Smooth muscle cell (in vitro differentiated cells): ENCODE measurements at regions not wholly inside any gene's neighbourhood (a gene's known extent, or its start where the extent isn't known, plus 50 kb on each side); places are given as distances from the start of the nearest gene placed in this dataset.

Experiments used
- DNase-seq: peaks from one replicate; lab custom pipeline; 2025; ENCODE audit not compliant: unreplicated experiment; lab: John Stamatoyannopoulos, UW
- H2AFZ ChIP-seq: fragments of 200-600 bp; sonication (generic); 2 replicates; pipeline ENCODE4 v1.6.0; 2016; ENCODE audit warnings: antibody characterized with exemption, low read depth, mild to moderate bottlenecking
- H3F3A ChIP-seq: fragments of 200-600 bp; sonication (generic); 2 replicates; pipeline ENCODE4 v1.6.0; 2017; ENCODE audit warnings: antibody characterized with exemption, low read depth
- H3K27ac ChIP-seq: fragments of 200-600 bp; sonication (generic); 2 replicates; pipeline ENCODE4 v1.5.1; 2016; ENCODE audit warnings: low read depth, mild to moderate bottlenecking
- H3K27me3 ChIP-seq: fragments of 200-600 bp; sonication (generic); 2 replicates; pipeline ENCODE4 v1.6.1; 2016; ENCODE audit warnings: low read depth, mild to moderate bottlenecking
- H3K36me3 ChIP-seq: fragments of 200-600 bp; sonication (generic); 2 replicates; pipeline ENCODE4 v1.5.1; 2016; ENCODE audit warnings: low read depth
- H3K4me1 ChIP-seq: fragments of 200-600 bp; sonication (generic); 2 replicates; pipeline ENCODE4 v1.5.1; 2016; ENCODE audit warnings: low read depth
- H3K4me2 ChIP-seq: fragments of 200-600 bp; sonication (generic); 2 replicates; pipeline ENCODE4 v1.6.0; 2016; ENCODE audit warnings: mild to moderate bottlenecking
- H3K4me3 ChIP-seq: fragments of 200-600 bp; sonication (generic); 2 replicates; pipeline ENCODE4 v1.5.1; 2016; ENCODE audit warnings: mild to moderate bottlenecking
- H3K79me2 ChIP-seq: fragments of 200-600 bp; sonication (generic); 2 replicates; pipeline ENCODE4 v1.6.0; 2016; ENCODE audit warnings: low read depth, mild to moderate bottlenecking
- H3K9ac ChIP-seq: fragments of 200-600 bp; sonication (generic); 2 replicates; pipeline ENCODE4 v1.6.0; 2016; ENCODE audit warnings: low read depth
- H3K9me3 ChIP-seq: fragments of 200-600 bp; sonication (generic); replicated peaks from 2 replicates; pipeline ENCODE4 v1.5.1; 2016; ENCODE audit warnings: low read depth
- H4K20me1 ChIP-seq: fragments of 200-600 bp; sonication (generic); 2 replicates; pipeline ENCODE4 v1.6.0; 2016; ENCODE audit warnings: low read depth
- WGBS: methylation state at CpG from one replicate; pipeline ENCODE4 v1.1.7; 2016; ENCODE audit warnings: low lambda C conversion rate; 5-methylcytosine and 5-hydroxymethylcytosine counted together
- TF ChIP-seq, protein P1 (sequence below): fragments of 200-600 bp; sonication (generic); IDR thresholded peaks from 2 replicates; pipeline ENCODE4 v1.5.1; 2017; ENCODE audit warnings: borderline replicate concordance, mild to moderate bottlenecking, antibody characterized with exemption; ENCODE audit not compliant: insufficient read depth, poor library complexity, severe bottlenecking

DNA sequence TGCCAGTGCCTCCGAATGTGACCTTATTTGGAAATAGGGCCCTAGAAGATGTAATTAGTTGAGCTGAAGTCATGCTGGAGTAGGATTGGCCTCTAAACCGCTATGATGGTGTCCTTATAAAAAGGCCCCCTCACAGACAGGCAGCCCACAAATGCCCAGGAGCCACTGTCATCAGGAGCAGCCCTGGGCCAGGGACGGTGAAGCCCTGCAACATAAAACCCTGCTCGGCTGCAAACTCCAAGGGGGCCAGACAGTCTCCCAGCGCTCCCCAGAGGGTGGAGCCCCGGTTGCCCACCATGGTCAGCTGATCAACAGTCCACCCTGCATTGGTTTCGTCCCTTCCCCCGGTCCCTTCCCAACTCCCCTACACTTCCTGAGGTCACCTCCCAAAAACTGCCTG is 351.7 kb downstream of the FOXL1 start:
- no peak for DNase-seq
- H3K79me2 ChIP-seq: no peaks in the 10 kb centered on the region
- peaks cover 9% of the 10 kb centered on the region for H3F3A ChIP-seq
- H3K27me3 ChIP-seq: no peaks in the 10 kb centered on the region
- TF ChIP-seq, protein P1, sequence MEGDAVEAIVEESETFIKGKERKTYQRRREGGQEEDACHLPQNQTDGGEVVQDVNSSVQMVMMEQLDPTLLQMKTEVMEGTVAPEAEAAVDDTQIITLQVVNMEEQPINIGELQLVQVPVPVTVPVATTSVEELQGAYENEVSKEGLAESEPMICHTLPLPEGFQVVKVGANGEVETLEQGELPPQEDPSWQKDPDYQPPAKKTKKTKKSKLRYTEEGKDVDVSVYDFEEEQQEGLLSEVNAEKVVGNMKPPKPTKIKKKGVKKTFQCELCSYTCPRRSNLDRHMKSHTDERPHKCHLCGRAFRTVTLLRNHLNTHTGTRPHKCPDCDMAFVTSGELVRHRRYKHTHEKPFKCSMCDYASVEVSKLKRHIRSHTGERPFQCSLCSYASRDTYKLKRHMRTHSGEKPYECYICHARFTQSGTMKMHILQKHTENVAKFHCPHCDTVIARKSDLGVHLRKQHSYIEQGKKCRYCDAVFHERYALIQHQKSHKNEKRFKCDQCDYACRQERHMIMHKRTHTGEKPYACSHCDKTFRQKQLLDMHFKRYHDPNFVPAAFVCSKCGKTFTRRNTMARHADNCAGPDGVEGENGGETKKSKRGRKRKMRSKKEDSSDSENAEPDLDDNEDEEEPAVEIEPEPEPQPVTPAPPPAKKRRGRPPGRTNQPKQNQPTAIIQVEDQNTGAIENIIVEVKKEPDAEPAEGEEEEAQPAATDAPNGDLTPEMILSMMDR: no peak
- peak overlapping the region; percentile 54 for H3K4me2 ChIP-seq
- peak overlapping the region; percentile 89 for H3K9ac ChIP-seq
- 51% methylated on average over 8 of the region's 8 CpGs for WGBS
- H3K9me3 ChIP-seq: no peaks in the 10 kb centered on the region
- no peaks in the 10 kb centered on the region for H3K36me3 ChIP-seq
- H2AFZ ChIP-seq: no peak overlapping the region
- H3K4me1 ChIP-seq: peaks cover 20% of the 10 kb centered on the region
- H3K27ac ChIP-seq: peak overlapping the region; percentile 97
- no peaks in the 10 kb centered on the region for H4K20me1 ChIP-seq
- no peak overlapping the region for H3K4me3 ChIP-seq

DNA sequence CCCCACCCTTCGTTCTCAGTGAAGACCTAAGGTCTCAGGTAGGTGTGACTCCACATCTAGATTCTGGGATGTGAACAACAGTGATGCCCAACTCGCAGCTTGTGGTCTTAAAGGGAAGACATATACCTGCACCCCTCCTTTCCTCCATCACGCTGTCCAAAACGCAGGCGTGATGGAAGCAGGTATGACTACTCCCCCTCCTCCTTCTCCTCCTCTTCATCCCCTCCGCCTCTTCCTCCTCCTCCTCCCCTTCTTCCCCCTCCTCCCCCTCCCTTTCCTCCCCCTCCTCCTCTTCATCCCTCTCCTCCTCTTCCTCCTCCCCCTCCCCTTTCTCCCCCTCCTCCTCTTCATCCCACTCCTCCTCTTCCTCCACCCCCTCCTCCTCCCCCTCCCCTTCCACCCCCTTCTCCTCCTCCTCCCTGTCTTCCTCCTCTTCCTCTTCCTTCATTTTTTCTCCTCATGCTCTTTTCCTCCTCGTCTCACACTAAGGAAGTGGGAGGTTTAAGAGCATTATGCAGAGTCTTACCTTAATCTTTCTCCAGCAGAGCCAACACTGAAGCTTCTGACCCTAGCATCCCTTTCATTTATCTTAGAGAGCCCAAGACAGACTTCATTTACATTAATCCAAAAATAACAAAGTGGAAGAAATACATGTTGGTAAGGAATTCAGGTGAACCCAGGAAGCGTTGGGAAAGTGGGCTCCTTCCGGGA is 352.5 kb downstream of the FOXL1 start:
- peak overlapping the region; percentile 89 for H3K9ac ChIP-seq

DNA sequence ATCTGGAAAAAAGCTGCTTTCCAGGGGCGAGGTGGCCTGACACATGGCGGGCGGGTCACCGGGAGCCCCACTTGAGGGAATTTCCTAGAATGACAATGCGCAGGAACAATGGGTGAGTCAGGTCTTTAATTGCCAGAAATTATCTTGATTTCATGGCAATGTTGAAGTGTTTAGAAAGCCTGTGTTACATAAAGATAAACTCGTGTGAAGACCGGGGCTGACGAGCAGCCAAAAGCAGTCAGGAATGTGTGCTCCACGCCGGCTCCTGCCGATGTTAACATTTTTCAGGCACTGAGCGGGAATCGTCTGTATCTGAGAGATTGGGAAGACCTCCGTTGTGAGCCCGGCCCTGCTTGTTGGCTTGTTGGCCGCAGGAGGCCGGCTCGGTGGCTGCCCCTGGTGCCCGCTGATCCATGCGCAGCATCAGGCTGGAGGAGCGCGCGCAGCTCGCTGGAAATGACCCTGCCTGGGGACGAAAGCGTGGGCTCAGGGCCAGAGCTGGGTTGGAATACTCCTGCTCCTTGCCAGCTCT is 353.1 kb downstream of the FOXL1 start:
- Histone ChIP-seq H2AFZ (no peak overlapping the region), H3K4me3 (no peak overlapping the region), H3K27me3 (no peaks in the 10 kb centered on the region)

More for the DNA sequence above, 352.5 kb downstream of the FOXL1 start:
- Histone ChIP-seq H3F3A (peaks cover 9% of the 10 kb centered on the region), H3K27ac (peak overlapping the region; percentile 97), H3K27me3 (no peaks in the 10 kb centered on the region), H3K79me2 (no peaks in the 10 kb centered on the region), H3K4me2 (peak overlapping the region; percentile 13), H4K20me1 (no peaks in the 10 kb centered on the region), H3K36me3 (no peaks in the 10 kb centered on the region), H2AFZ (no peak overlapping the region), H3K9me3 (no peaks in the 10 kb centered on the region), H3K4me3 (no peak overlapping the region), H3K4me1 (peaks cover 16% of the 10 kb centered on the region)
- DNase-seq: no peak
- WGBS: 66% methylated on average over 8 of the region's 9 CpGs
- TF ChIP-seq, protein P1: no peak

More for the DNA sequence above, 353.1 kb downstream of the FOXL1 start:
- no peaks in the 10 kb centered on the region for H3K36me3 ChIP-seq
- no peaks in the 10 kb centered on the region for H3K9me3 ChIP-seq
- H3K9ac ChIP-seq: peak overlapping the region; percentile 37
- no peak for DNase-seq
- peaks cover 9% of the 10 kb centered on the region for H3F3A ChIP-seq
- no peaks in the 10 kb centered on the region for H3K79me2 ChIP-seq
- peaks cover 16% of the 10 kb centered on the region for H3K4me1 ChIP-seq
- peak overlapping the region; percentile 97 for H3K27ac ChIP-seq
- no peaks in the 10 kb centered on the region for H4K20me1 ChIP-seq
- H3K4me2 ChIP-seq: peak overlapping the region; percentile 13
- TF ChIP-seq, protein P1: no peak
- 30% methylated on average over 26 of the region's 26 CpGs for WGBS
